Pancreas (tissue), 10 donors: ENCODE measurements at regions not wholly inside any gene's neighbourhood (a gene's known extent, or its start where the extent isn't known, plus 50 kb on each side); places are given as distances from the start of the nearest gene placed in this dataset.

Experiments
- ATAC-seq, 4 donors: fragments of 200-7000 bp; cut with Tn5 transposase; one replicate each; pipeline versions ENCODE4 v1.8.0 to v1.9.1; 2020; ENCODE audit warnings: mild to moderate bottlenecking in 4 of 4, moderate library complexity in 4 of 4
- DNase-seq, 6 donors: peaks; one replicate each; pipeline ENCODE4 v3.0.0-alpha.2; 2020
- FAIRE-seq: peaks from 2 replicates; lab custom pipeline; 2012; peaks lifted over from hg19 to GRCh38; lab: Jason Lieb, UNC
- H3K27ac ChIP-seq, 4 donors: fragments of 200-600 bp; sonication (generic); 1 replicate in 3 of 4; 2 replicates in 1 of 4; pipeline versions ENCODE4 v1.5.0 to v1.8.0; 2020
- H3K27me3 ChIP-seq, 4 donors: fragments of 200-600 bp; one replicate each; pipeline ENCODE4 v1.8.0; 2021
- H3K36me3 ChIP-seq, 3 donors: fragments of 200-600 bp; sonication (generic) in 1 of 3; one replicate each; pipeline versions ENCODE4 v1.5.0 to v1.8.0; 2020 to 2021
- H3K4me1 ChIP-seq, 3 donors: fragments of 200-600 bp; one replicate each; pipeline ENCODE4 v1.8.0; 2021
- H3K4me3 ChIP-seq, 4 donors: fragments of 200-600 bp; sonication (generic) in 2 of 4; one replicate each; pipeline versions ENCODE4 v1.5.0 to v1.8.0; 2020 to 2021
- H3K9me3 ChIP-seq, 4 donors: fragments of 200-600 bp; one replicate each; pipeline ENCODE4 v1.8.0; 2021
- CTCF ChIP-seq, 4 donors: fragments of 200-600 bp; sonication (generic) in 3 of 4; IDR thresholded peaks; one replicate each; pipeline versions ENCODE4 v1.5.0 to v1.8.0; 2021; ENCODE audit warnings: antibody characterized with exemption in 4 of 4
- WGBS, 2 donors: extraction: QIAGEN DNeasy Blood & Tissue Kit; methylation state at CpG; one replicate each; pipeline ENCODE4 v1.1.7; 2013; 5-methylcytosine and 5-hydroxymethylcytosine counted together
- intact Hi-C, 3 donors: fragments of 100-400 bp; cut with DNase I; formaldehyde crosslinking; loops; one replicate each; pipeline versions ENCODE4 v1.11.1 to v1.14.2; 2022
- donor health status: healthy with polysubstance abuse.
- donor health status: DM: no; HTN: no; CAD: no; lungs with moderate emphysema.
- donor health status: DM: no; HTN: no; CAD: no.
- donor health status: control.
- donor health status: control.
- donor health status: Bipolar disorder and iron deficiency.
- donor health status: DM: yes; HTN: yes; CAD: no.
- donor health status: DM: no; HTN: no; CAD: no.
- donor health status: DM: no; HTN: no; CAD: no.
- donor health status: DM: yes; HTN: yes; CAD: no.

- DNase-seq = no peak
- no peak for FAIRE-seq
- 64 to 67% methylated on average over 16 of the region's 16 CpGs for WGBS, 2 donors
- H3K36me3 ChIP-seq = no peaks in the 10 kb centered on the region
- intact Hi-C loops = no loop called here
- H3K27me3 ChIP-seq = no peaks in the 10 kb centered on the region
- H3K27ac ChIP-seq = no peak overlapping the region
- no peak overlapping the region for H3K4me3 ChIP-seq
- H3K4me1 ChIP-seq = no peaks in the 10 kb centered on the region
- TF ChIP-seq CTCF (IDR thresholded peaks at IDR 0.05) = no peak
- no peaks in the 10 kb centered on the region for H3K9me3 ChIP-seq
- no peak for ATAC-seq
Observed at GRCh38 chr15:29452881-29453731, 183.5 kb upstream of the NSMCE3 start.

- TF ChIP-seq CTCF (IDR thresholded peaks at IDR 0.05) = no peak
- Histone ChIP-seq H3K27me3 (no peaks in the 10 kb centered on the region), H3K4me3 (no peak overlapping the region), H3K27ac (no peak overlapping the region), H3K4me1 (no peaks in the 10 kb centered on the region), H3K9me3 (no peaks in the 10 kb centered on the region), H3K36me3 (no peaks in the 10 kb centered on the region)
- DNase-seq = no peak
- ATAC-seq = peak in 2 of 4 donors; percentile 50 to 57
- WGBS, 2 donors = 65% methylated on average over 18 of the region's 18 CpGs
- intact Hi-C loops = no loop called here
- no peak for FAIRE-seq
Observed at GRCh38 chr15:29451201-29451781, 181.7 kb upstream of the NSMCE3 start.

- no peak for DNase-seq
- no peak for FAIRE-seq
Observed at GRCh38 chr15:29449136-29449535, 179.5 kb upstream of the NSMCE3 start.

GRCh38 chr15:29448320-29448719, 178.7 kb upstream of the NSMCE3 start:
- ATAC-seq = no peak
- TF ChIP-seq CTCF (IDR thresholded peaks at IDR 0.05) = no peak
- no peak for DNase-seq

More at GRCh38 chr15:29449136-29449535, 179.5 kb upstream of the NSMCE3 start:
- no peaks in the 10 kb centered on the region for H3K36me3 ChIP-seq
- intact Hi-C loops = no loop called here
- no peak for TF ChIP-seq CTCF (IDR thresholded peaks at IDR 0.05)
- no peaks in the 10 kb centered on the region for H3K4me1 ChIP-seq
- no peaks in the 10 kb centered on the region for H3K9me3 ChIP-seq
- no peak overlapping the region for H3K27ac ChIP-seq
- H3K4me3 ChIP-seq = no peak overlapping the region
- WGBS, 2 donors = 65 to 70% methylated on average over 2 of the region's 2 CpGs
- no peak for ATAC-seq
- no peaks in the 10 kb centered on the region for H3K27me3 ChIP-seq

GRCh38 chr15:29446480-29446879, 176.9 kb upstream of the NSMCE3 start:
- no peaks in the 10 kb centered on the region for H3K27me3 ChIP-seq
- intact Hi-C loops = no loop called here
- FAIRE-seq = no peak
- H3K27ac ChIP-seq = no peak overlapping the region
- no peak overlapping the region for H3K4me3 ChIP-seq
- 85 to 86% methylated on average over 3 of the region's 3 CpGs for WGBS, 2 donors
- H3K4me1 ChIP-seq = no peaks in the 10 kb centered on the region
- no peaks in the 10 kb centered on the region for H3K9me3 ChIP-seq
- no peaks in the 10 kb centered on the region for H3K36me3 ChIP-seq
- no peak for TF ChIP-seq CTCF (IDR thresholded peaks at IDR 0.05)
- no peak for DNase-seq
- ATAC-seq = no peak

More at GRCh38 chr15:29448320-29448719, 178.7 kb upstream of the NSMCE3 start:
- FAIRE-seq = no peak
- Histone ChIP-seq H3K36me3 (no peaks in the 10 kb centered on the region), H3K9me3 (no peaks in the 10 kb centered on the region), H3K4me1 (no peaks in the 10 kb centered on the region), H3K27me3 (no peaks in the 10 kb centered on the region), H3K4me3 (no peak overlapping the region), H3K27ac (no peak overlapping the region)
- intact Hi-C loops = no loop called here
- WGBS, 2 donors = 81 to 82% methylated on average over 4 of the region's 4 CpGs
